ENCODE measurements at regions not wholly inside any gene's neighbourhood (a gene's known extent, or its start where the extent isn't known, plus 50 kb on each side); places are given as distances from the start of the nearest gene placed in this dataset.

- Histone ChIP-seq H3K36me3 (replicated peaks in 1 of 2) (no peaks in the 10 kb centered on the region), H3K27ac (no peak overlapping the region), H3K4me1 (replicated peaks in 1 of 2) (no peaks in the 10 kb centered on the region), H3K4me3 (no peak overlapping the region), H3K9me3 (replicated peaks in 1 of 3) (no peaks in the 10 kb centered on the region), H3K27me3 (no peaks in the 10 kb centered on the region)
- intact Hi-C loops (cut with DNase I) = no loop called here
- WGBS, 4 donors = 94 to 98% (median 95%) methylated on average over 35 to 38 of the region's 38 CpGs
- TF ChIP-seq CTCF (IDR thresholded peaks at IDR 0.05) = no peak
- no peak for TF ChIP-seq POLR2A (IDR thresholded peaks at IDR 0.05)
- no peak for DNase-seq
These were observed 1257.5 kb upstream of the ACVR2A start for GRCh38 chr2:146587291-146587713.

- Histone ChIP-seq H3K9me3 (replicated peaks in 1 of 3) (no peaks in the 10 kb centered on the region), H3K4me3 (no peak overlapping the region), H3K27ac (no peak overlapping the region), H3K36me3 (replicated peaks in 1 of 2) (no peaks in the 10 kb centered on the region), H3K4me1 (replicated peaks in 1 of 2) (no peaks in the 10 kb centered on the region), H3K27me3 (no peaks in the 10 kb centered on the region)
- WGBS, 4 donors = 62 to 79% (median 75%) methylated on average over 2 of the region's 2 CpGs
- intact Hi-C loops (cut with DNase I) = no loop called here
- TF ChIP-seq CTCF (IDR thresholded peaks at IDR 0.05) (no peak), POLR2A (IDR thresholded peaks at IDR 0.05) (no peak)
- DNase-seq = no peak
These were observed 1260.5 kb upstream of the ACVR2A start for GRCh38 chr2:146584316-146584715.

GRCh38 chr2:146579147-146579930 lies 1265.5 kb upstream of the ACVR2A start:
- intact Hi-C loops (cut with DNase I) = no loop called here
- Histone ChIP-seq H3K27ac (no peak overlapping the region), H3K4me3 (no peak overlapping the region), H3K4me1 (replicated peaks in 1 of 2) (peaks cover 0 to 4% of the 10 kb centered on the region in 2 donors), H3K27me3 (no peaks in the 10 kb centered on the region), H3K9me3 (replicated peaks in 1 of 3) (no peaks in the 10 kb centered on the region), H3K36me3 (replicated peaks in 1 of 2) (no peaks in the 10 kb centered on the region)
- no peak for DNase-seq
- TF ChIP-seq POLR2A (IDR thresholded peaks at IDR 0.05) = no peak
- no peak for TF ChIP-seq CTCF (IDR thresholded peaks at IDR 0.05)
- WGBS, 4 donors = 60 to 80% (median 65%) methylated on average over 1 of the region's 1 CpG

GRCh38 chr2:146576339-146577111 lies 1268.3 kb upstream of the ACVR2A start:
- no peaks in the 10 kb centered on the region for H3K27me3 ChIP-seq
- peaks cover 0 to 4% of the 10 kb centered on the region in 2 donors for H3K4me1 ChIP-seq (replicated peaks in 1 of 2)
- TF ChIP-seq CTCF (IDR thresholded peaks at IDR 0.05) = no peak
- TF ChIP-seq POLR2A (IDR thresholded peaks at IDR 0.05) = no peak
- H3K27ac ChIP-seq = no peak overlapping the region
- intact Hi-C loops (cut with DNase I) = no loop called here
- WGBS, 4 donors = 36 to 45% (median 42%) methylated on average over 8 of the region's 8 CpGs
- no peaks in the 10 kb centered on the region for H3K9me3 ChIP-seq (replicated peaks in 1 of 3)
- no peaks in the 10 kb centered on the region for H3K36me3 ChIP-seq (replicated peaks in 1 of 2)
- no peak overlapping the region for H3K4me3 ChIP-seq
- no peak for DNase-seq
